IMR-90 (cell line): ENCODE measurements at regions not wholly inside any gene's neighbourhood (a gene's known extent, or its start where the extent isn't known, plus 50 kb on each side); places are given as distances from the start of the nearest gene placed in this dataset.

ENCODE experiments used
- CTCF ChIP-seq: conservative IDR thresholded peaks from 2 replicates; pipeline ENCODE4 v1.5.1; 2012; ENCODE audit warnings: mild to moderate bottlenecking, low read depth, low read length, improper control_type of control experiment
- POLR2A ChIP-seq: IDR thresholded peaks from 2 replicates; pipeline ENCODE4 v1.6.1; 2012; ENCODE audit warnings: mild to moderate bottlenecking, low read depth, low read length

DNA sequence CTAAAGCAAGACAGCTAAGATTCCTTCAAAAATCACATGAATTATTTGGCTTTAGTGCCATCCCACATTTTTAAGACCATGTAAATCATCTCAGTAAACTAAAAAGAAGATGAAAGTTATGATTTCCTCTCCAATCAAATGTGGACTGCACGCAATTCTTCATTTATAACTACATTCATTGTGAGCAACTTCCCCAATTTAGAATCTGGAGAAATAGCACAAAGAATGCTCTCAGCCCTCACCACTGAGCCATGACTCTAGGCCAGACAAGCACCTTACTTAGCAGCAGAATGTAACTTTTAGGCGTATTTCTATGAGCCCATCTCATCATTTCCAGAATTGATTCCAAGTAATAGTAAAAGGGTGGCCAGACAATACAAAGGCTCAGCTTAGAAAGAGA lies 616.6 kb downstream of the TLE1 start:
- no peak for TF ChIP-seq CTCF
- no peak for TF ChIP-seq POLR2A
